IMR-90 (cell line): ENCODE measurements at regions not wholly inside any gene's neighbourhood (a gene's known extent, or its start where the extent isn't known, plus 50 kb on each side); places are given as distances from the start of the nearest gene placed in this dataset.

Experiments
- ATAC-seq: fragments of 200-7000 bp; cut with Tn5 transposase; 2 replicates; pipeline ENCODE4 v1.9.1; 2020; ENCODE audit warnings: low read depth, mild to moderate bottlenecking, moderate library complexity
- BruUV-seq: library from RNA; stranded (reverse); fragments of 400-500 nt; replicated peaks from 2 replicates; lab custom pipeline; 2021; lab: Mats Ljungman, UMichigan
- CTCF ChIA-PET: fragments of 300-600 bp; formaldehyde crosslinking; extraction: SDS; loops from one replicate; lab custom pipeline; 2021; ENCODE audit warnings: antibody characterized with exemption; lab: Yijun Ruan, JAX
- POLR2A ChIA-PET: fragments of 300-600 bp; sonication (Branson Sonifier 250); formaldehyde crosslinking; loops from one replicate; lab custom pipeline; 2022; ENCODE audit warnings: antibody characterized with exemption; ENCODE audit not compliant: unreplicated experiment; lab: Charles Lee
- DNase-seq: peaks from one replicate; pipeline ENCODE4 v3.0.0; 2013
- H2AFZ ChIP-seq: replicated peaks from 2 replicates; pipeline ENCODE3; 2013; ENCODE audit warnings: low read length, mild to moderate bottlenecking; ENCODE audit not compliant: poor library complexity
- H2AK5ac ChIP-seq: 2 replicates; pipeline ENCODE4 v1.6.1; 2013; ENCODE audit warnings: low read depth, low read length, inconsistent platforms
- H2AK9ac ChIP-seq: replicated peaks from 2 replicates; pipeline ENCODE3; 2013; ENCODE audit warnings: mild to moderate bottlenecking, low read depth, low read length, moderate library complexity; ENCODE audit not compliant: poor library complexity
- H2BK120ac ChIP-seq: 2 replicates; pipeline ENCODE4 v1.6.1; 2013; ENCODE audit warnings: low read depth, low read length, inconsistent platforms
- H2BK15ac ChIP-seq: 3 replicates; pipeline ENCODE4 v1.6.1; 2013; ENCODE audit warnings: low read depth, low read length, inconsistent platforms
- H2BK20ac ChIP-seq: 2 replicates; pipeline ENCODE4 v1.6.1; 2013; ENCODE audit warnings: low read depth, mild to moderate bottlenecking, inconsistent platforms, low read length, moderate library complexity
- H2BK5ac ChIP-seq: 2 replicates; pipeline ENCODE4 v1.6.1; 2013; ENCODE audit warnings: mild to moderate bottlenecking, low read depth, low read length, inconsistent platforms; ENCODE audit not compliant: poor library complexity, severe bottlenecking
- H3K14ac ChIP-seq: replicated peaks from 2 replicates; pipeline ENCODE4 v1.6.1; 2013; ENCODE audit warnings: low read depth, low read length, inconsistent platforms
- H3K18ac ChIP-seq: 2 replicates; pipeline ENCODE4 v1.6.1; 2013; ENCODE audit warnings: low read depth, low read length, control low read depth
- H3K23ac ChIP-seq: 2 replicates; pipeline ENCODE4 v1.6.1; 2013; ENCODE audit warnings: low read depth, low read length, inconsistent platforms
- H3K27ac ChIP-seq: 2 replicates; pipeline ENCODE4 v1.5.1; 2013; ENCODE audit warnings: mild to moderate bottlenecking, control low read depth, low read length; ENCODE audit not compliant: insufficient read depth
- H3K27me3 ChIP-seq: 2 replicates; pipeline ENCODE4 v1.6.1; 2013; ENCODE audit warnings: low read length; ENCODE audit not compliant: control insufficient read depth, insufficient read depth
- H3K36me3 ChIP-seq: 2 replicates; pipeline ENCODE4 v1.6.1; 2013; ENCODE audit warnings: low read length, mixed read lengths; ENCODE audit not compliant: control insufficient read depth, insufficient read depth
- H3K4ac ChIP-seq: 2 replicates; pipeline ENCODE4 v1.6.1; 2013; ENCODE audit warnings: low read depth, low read length, inconsistent platforms
- H3K4me1 ChIP-seq: 2 replicates; pipeline ENCODE4 v1.6.1; 2013; ENCODE audit warnings: low read length, mixed read lengths; ENCODE audit not compliant: control insufficient read depth, insufficient read depth
- H3K4me2 ChIP-seq: 2 replicates; pipeline ENCODE4 v1.6.1; 2013; ENCODE audit warnings: low read depth, mild to moderate bottlenecking, control low read depth, low read length, moderate library complexity
- H3K4me3 ChIP-seq: 2 replicates; pipeline ENCODE4 v1.5.1; 2013; ENCODE audit warnings: low read depth, mild to moderate bottlenecking, control low read depth, low read length, moderate library complexity; ENCODE audit not compliant: insufficient read depth
- H3K56ac ChIP-seq: 2 replicates; pipeline ENCODE4 v1.6.1; 2013; ENCODE audit warnings: low read length, inconsistent platforms; ENCODE audit not compliant: insufficient read depth; ENCODE audit errors: extremely low read depth
- H3K79me1 ChIP-seq, 2 experiments: 2 replicates each; pipeline ENCODE4 v1.6.1; 2013; ENCODE audit warnings: low read length in 2 of 2, inconsistent platforms in 1 of 2, low read depth in 1 of 2
- H3K9ac ChIP-seq: 2 replicates; pipeline ENCODE4 v1.6.1; 2013; ENCODE audit warnings: low read depth, low read length, control low read depth
- H3K9me1 ChIP-seq: 2 replicates; pipeline ENCODE4 v1.6.1; 2013; ENCODE audit warnings: low read length, inconsistent platforms; ENCODE audit not compliant: insufficient read depth
- H3K9me3 ChIP-seq: 2 replicates; pipeline ENCODE4 v1.6.1; 2013; ENCODE audit warnings: low read length; ENCODE audit not compliant: control insufficient read depth, insufficient read depth
- H4K20me1 ChIP-seq: 2 replicates; pipeline ENCODE4 v1.6.1; 2013; ENCODE audit warnings: low read length, inconsistent platforms; ENCODE audit not compliant: insufficient read depth
- H4K5ac ChIP-seq: 2 replicates; pipeline ENCODE4 v1.6.1; 2013; ENCODE audit warnings: mild to moderate bottlenecking, low read depth, low read length, control low read depth
- H4K8ac ChIP-seq, 2 experiments: 2 replicates each; pipeline ENCODE4 v1.6.1; 2013; ENCODE audit warnings: low read depth in 2 of 2, low read length in 2 of 2, control low read depth in 1 of 2, inconsistent platforms in 1 of 2
- H4K91ac ChIP-seq: 2 replicates; pipeline ENCODE4 v1.6.1; 2013; ENCODE audit warnings: low read depth, low read length, inconsistent platforms; ENCODE audit not compliant: insufficient read depth
- CHD1 ChIP-seq: IDR thresholded peaks from 2 replicates; pipeline ENCODE4 v1.6.1; 2012; ENCODE audit warnings: low read depth, low read length, improper control_type of control experiment
- MAFK ChIP-seq: IDR thresholded peaks from 2 replicates; pipeline ENCODE4 v1.6.1; 2012; ENCODE audit warnings: low read depth, low read length, improper control_type of control experiment
- RAD21 ChIP-seq: IDR thresholded peaks from 2 replicates; pipeline ENCODE4 v1.6.1; 2012; ENCODE audit warnings: low read length, improper control_type of control experiment
- USF2 ChIP-seq: fragments of 150-350 bp; IDR thresholded peaks from 2 replicates; pipeline ENCODE4 v1.6.1; 2017; ENCODE audit warnings: mild to moderate bottlenecking, antibody characterized with exemption, low read length, low read depth
- WGBS, 2 experiments: methylation state at CpG; one replicate each; pipeline versions ENCODE4 v1.1.5 to v1.1.7; 2013; ENCODE audit warnings: missing lambda C conversion rate in 2 of 2; ENCODE audit not compliant: insufficient read length in 1 of 2; ENCODE audit errors: extremely low coverage in 2 of 2; 5-methylcytosine and 5-hydroxymethylcytosine counted together
- dilution Hi-C: fragments of 300-500 bp; cut with HindIII; formaldehyde crosslinking; loops from one replicate; pipeline ENCODE4 v1.14.3; 2018; ENCODE audit warnings: low sequenced_read_pairs; ENCODE audit not compliant: unreplicated experiment
- in situ Hi-C: fragments of 300-500 bp; cut with MboI; formaldehyde crosslinking; loops from 3 replicates; pipeline ENCODE4 v1.14.3; 2019; ENCODE audit warnings: low sequenced_read_pairs, inconsistent platforms, mixed read lengths
- intact Hi-C: fragments of 100-400 bp; cut with micrococcal nuclease; formaldehyde crosslinking; loops from 2 replicates; pipeline ENCODE4 v1.10.0; 2022

DNA sequence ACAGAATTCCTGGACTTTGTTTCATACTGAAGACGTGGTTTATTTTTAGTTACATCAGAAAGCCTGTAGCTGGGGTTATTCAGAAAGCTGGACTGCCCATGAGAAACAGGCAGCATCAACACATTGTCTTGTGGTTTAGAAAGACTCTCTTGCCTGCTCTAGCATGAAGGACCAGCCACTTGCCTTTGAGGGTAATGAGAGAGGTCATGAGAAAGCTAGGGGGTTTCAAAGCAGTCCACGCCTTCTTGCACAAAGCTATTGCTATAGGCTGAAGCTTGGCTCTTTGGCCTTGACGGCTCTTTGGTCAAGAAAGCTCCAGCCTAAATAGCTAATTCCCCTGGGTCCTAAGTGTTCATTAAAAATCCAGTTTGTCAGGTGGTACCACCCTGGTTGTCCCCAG is 208.1 kb downstream of the PRDM2 start:
- no peak for DNase-seq
- no peaks in the 10 kb centered on the region for H3K9me1 ChIP-seq
- CTCF ChIA-PET: no interaction called here

More for the DNA sequence above, 208.1 kb downstream of the PRDM2 start:
- Histone ChIP-seq H3K27me3 (no peaks in the 10 kb centered on the region), H4K5ac (no peak overlapping the region), H3K36me3 (no peaks in the 10 kb centered on the region), H3K9ac (no peak overlapping the region), H4K20me1 (no peaks in the 10 kb centered on the region), H3K14ac (no peak overlapping the region), H3K4me1 (no peaks in the 10 kb centered on the region), H3K9me3 (peaks cover 26% of the 10 kb centered on the region), H3K18ac (no peak overlapping the region), H2AK9ac (no peak overlapping the region), H3K56ac (no peak overlapping the region), H3K4ac (no peak overlapping the region), H2AFZ (no peak overlapping the region), H4K91ac (no peak overlapping the region), H3K79me1 (no peaks in the 10 kb centered on the region), H3K23ac (no peak overlapping the region), H2BK20ac (no peak overlapping the region), H3K4me2 (no peak overlapping the region), H2AK5ac (no peak overlapping the region), H4K8ac (no peak overlapping the region), H3K4me3 (no peak overlapping the region), H2BK5ac (no peak overlapping the region), H2BK120ac (no peak overlapping the region), H2BK15ac (no peak overlapping the region), H3K27ac (no peak overlapping the region)
- POLR2A ChIA-PET: no interaction called here
- dilution Hi-C loops (no loop called here), in situ Hi-C loops (no loop called here), intact Hi-C loops (no loop called here)
- ATAC-seq: no peak
- BruUV-seq: no TSS peak
- TF ChIP-seq RAD21 (no peak), MAFK (no peak), USF2 (no peak), CHD1 (no peak)
- 20% methylated on average over 1 of the region's 3 CpGs; no CpG with 5 or more reads in 1 of the 2 experiments for WGBS, 2 experiments
